CD4-positive, alpha-beta T cell treated with Interleukin-6 at 100 ng/mL for 8 hours (primary cell): ENCODE measurements at regions not wholly inside any gene's neighbourhood (a gene's known extent, or its start where the extent isn't known, plus 50 kb on each side); places are given as distances from the start of the nearest gene placed in this dataset.

ENCODE experiments used
- DNase-seq: peaks from one replicate; pipeline ENCODE4 v3.0.0-alpha.2; 2020; ENCODE audit warnings: mixed read lengths, low spot score

- DNase-seq, result no peak
Measured at GRCh38 chr4:100083289-100083688, 107.0 kb downstream of the DDIT4L start.

DNA sequence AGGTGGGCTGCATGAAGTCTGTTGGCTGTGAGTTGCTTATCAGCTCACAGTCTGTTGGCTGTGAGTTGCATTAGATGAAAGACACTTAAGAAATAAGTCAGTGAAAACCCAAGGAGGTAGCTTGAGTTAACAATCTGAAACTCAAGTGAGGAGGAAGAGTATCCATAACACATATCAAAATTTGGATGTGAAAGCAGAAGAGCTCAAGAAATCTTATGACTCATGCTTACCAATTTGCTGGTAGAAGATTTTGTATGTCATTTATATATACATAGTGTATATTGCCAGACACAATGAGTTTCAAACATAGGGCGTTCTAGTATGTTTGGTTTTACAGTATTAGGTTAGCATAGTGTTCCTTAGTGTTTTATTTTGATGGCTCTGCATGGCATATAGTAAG is 107.4 kb downstream of the DDIT4L start:
- no peak for DNase-seq

GRCh38 chr4:100081491-100081890 is 108.8 kb downstream of the DDIT4L start:
- no peak for DNase-seq

DNA sequence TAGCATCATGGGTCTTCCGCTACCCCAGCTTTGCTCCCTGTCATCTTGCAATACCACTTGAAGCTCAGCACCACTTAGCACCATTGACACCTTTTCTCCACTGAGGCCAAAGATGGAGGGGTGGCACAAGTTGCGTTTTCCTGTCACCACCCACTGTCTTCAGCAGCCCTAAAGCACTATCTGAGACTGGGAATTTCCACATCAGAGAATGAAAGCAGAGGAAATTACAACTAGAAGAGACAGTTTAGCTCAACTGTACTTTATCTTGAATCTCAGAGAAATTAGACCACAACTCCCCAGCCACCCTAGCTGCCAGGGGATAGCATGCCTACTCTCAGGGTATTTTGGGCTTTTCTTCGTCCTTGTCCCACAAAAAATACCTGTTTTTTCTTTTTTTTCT is 111.0 kb downstream of the DDIT4L start:
- DNase-seq, result no peak

DNA sequence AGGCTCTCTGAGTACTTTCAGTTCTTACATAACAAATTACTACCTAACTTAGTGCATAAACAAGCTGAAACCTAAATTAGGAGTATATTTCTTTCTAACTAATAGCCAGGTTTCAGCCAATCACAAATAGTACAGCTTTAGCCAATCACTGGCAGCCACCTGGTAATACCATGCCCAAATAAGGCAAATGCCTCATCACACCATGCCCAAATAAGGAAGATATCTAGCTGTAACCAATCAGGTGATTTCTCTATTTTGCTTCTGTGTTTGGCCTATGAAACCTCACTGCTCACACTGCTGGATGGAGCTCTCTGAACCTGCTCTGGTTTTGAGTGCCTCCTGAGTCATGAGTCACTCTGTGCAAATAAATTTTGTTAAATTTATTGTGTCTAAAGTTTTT is 113.5 kb downstream of the DDIT4L start:
- DNase-seq, result no peak

DNA sequence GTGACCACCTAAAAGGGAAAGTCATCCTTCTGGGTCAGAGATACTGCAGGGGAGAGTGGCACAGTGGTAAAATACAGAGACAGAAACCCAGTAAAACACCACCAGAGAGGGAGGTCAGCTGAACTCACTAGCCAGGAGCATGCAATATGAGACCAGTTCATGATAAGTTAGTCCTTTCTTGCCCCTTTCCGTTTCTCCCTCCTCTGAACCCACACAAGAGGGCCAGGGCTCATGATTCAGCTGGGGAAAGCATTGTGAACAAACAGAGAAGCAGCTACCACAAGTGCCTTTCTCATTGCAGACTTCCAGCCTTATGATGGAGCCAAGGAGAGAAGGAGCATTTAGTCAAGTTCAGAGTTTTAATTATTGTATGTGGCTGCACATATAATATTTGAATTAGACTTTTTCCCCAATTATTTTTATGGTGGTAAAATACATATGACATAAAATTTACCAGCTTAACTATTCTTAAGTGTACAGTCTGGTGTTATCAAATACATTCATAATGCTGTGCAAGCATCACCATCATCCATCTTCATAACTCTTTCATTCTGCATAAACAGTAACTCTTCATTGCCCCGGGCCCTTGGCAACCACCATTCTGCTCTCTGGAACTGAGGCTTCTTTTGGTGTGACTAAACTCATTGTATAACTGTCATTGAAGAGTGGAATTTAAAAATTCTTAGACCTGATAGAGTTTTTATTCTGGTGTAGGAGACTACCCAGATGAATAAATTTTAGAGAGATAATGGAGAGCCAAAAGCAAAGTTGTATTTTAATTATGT is 114.6 kb downstream of the DDIT4L start:
- no peak for DNase-seq

DNA sequence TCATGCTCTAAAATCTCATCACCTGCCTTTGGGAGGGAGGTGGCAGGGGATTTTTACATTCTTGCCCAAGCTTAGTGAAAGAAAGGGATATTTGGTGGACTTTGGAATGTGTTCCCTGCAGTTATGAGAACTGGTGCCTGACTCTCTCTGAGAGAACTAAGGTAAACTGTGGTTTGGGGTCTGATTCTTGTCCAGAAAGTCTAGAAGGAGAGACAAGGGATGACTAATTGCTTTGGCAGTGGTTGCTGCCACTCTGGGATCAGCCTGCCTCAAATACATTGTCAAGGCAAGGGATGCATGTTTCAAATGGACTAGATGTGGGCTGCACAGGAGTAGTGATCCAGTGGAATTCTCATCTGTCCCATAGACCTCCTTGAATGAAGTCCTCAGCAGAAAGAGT is 115.2 kb downstream of the DDIT4L start:
- no peak for DNase-seq

DNA sequence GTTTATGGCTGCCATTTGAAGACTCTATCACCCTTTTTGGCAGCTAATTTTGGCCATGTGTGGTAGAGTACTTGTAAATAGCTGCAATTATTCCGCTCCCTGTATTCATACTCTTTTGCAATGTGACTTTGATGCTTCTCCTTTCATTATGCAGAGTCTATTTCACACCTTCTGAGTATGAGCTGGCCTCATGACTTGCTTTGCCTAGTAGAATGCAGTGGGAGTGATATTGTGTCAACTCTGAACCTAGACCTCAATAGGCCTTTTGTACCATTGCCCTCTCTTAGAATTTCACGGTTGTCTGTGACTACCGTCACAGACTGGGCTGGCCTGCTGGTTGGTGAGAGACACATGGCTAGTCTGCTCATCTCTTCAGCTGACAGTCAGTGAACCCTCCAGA is 118.8 kb downstream of the DDIT4L start:
- no peak for DNase-seq

DNA sequence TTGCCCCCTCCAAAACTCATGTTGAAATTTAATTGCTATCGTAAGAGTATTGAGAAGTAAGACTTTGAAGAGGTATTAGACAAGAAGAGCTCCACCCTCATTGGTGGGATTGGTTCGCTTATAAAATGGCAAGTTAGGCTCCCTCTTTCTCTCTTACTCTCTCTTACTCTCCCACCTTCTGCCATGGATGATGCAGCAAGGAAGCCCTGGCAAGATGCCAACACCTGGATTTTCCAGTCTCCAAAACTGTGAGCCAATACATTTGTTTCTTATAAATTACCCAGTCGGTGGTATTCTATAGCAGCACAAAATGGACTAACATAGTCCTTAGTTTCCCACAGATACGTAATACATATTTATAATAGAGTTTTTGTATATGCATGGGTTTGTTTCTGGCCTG is 119.4 kb downstream of the DDIT4L start:
- DNase-seq, result no peak

DNA sequence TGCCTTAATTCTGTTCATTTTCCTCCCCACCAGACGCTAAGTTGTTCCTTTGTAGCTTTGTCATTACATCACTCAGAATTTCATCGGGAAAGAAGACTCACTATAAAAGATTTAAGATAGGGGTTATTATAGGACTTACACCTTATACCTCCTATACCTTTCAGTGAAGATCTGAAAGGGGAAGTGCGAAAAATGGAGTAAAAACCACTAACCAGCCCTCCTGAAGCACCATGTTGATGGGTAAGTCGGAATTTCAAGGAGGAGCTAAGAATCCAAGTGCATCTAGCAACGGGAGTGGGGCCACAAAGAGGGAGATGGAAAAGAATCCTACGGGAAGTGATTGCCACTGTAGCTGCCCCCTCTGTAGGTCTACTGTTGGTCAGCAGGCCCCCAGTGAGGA is 119.1 kb upstream of the H2AZ1 start:
- DNase-seq, result no peak

GRCh38 chr4:100067255-100067654 is 117.2 kb upstream of the H2AZ1 start:
- no peak for DNase-seq

DNA sequence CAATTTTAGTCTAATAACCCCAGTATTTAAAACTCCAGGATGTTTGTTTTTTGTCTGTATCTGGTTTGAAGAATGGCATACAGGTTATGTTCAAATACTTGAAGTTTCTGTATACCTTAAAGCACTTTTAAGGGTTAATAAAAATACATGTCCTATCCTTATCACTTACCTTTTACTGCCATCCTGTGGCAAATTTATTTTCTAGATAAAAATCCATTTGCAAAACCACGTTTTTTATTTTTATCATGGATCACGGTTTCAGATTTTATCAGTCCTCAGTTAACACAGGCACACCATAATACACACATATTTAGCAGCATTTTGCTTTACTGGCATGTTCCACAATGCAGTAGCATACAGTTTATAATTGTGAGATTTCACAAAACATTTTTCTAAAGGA is 113.3 kb upstream of the H2AZ1 start:
- no peak for DNase-seq

- no peak for DNase-seq
Measured at GRCh38 chr4:100062921-100063320, 112.8 kb upstream of the H2AZ1 start.

DNA sequence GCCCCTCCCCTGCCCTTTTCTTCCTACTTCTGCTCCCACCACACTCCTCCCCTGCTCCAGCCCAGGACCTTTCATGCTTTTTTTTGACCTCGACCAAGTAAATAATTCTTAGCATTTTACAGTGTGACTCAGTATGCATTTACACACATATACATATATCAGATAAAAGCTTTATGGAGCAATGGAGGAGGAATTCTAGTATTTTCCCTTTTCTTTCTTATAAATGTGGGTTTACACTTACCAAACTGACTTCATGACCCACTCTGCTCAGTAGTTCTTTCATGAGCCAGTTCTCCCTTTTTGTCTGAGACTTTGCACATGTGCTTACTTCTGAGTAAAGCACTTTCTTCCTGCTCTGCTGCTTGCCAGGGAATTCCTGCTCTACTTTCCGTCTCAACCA is 111.8 kb upstream of the H2AZ1 start:
- no peak for DNase-seq

DNA sequence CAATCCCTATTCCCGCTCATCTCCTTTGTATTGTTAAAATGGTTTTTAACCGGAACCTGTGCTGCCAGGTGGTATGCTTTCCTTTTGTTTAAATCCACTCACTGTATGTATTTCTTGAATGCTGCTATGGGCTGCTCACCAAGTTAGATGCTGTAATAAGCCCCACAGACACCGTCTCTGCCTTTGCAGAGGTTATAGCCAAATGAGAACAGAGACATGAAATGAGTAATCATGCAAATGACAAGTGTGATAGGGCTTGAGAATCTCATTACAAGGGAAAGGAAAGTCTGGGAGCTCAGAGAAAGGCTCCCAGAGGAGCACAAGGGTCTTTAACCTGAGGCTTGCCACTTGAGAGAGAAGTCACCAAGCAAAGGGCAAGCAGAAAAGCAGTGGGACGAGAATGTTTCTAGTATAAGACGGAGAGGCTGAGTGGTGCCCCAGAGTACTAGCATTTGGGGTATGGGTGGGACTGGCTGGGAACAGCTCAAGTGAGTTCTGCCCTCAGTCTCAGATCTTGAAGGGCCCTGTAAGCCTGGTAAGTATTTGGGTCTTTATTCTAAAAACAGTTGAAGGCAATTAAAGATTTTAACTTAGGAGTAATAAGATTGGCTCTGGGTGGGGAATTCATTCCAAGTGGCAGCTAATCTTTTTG is 110.8 kb upstream of the H2AZ1 start:
- DNase-seq, result no peak

GRCh38 chr4:100059467-100059866 is 109.4 kb upstream of the H2AZ1 start:
- no peak for DNase-seq

DNA sequence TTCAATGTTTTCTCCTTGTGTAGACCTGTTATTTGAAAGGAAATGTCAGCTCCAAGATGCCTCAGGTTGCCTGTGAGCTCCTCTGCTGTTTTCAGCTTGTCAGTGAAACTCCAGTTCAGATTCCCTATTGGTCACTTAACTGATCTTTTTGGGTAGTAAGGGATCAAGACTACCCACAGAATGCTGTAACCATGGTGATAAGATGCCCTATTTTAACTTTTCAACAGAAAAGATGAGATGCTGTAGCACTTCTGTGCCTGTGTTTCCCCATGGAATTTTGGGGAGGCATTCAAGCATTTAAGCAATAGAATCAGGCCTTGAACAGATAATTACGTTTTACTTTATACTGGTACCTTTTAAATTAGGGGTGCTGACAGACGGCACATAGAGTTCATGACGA is 106.6 kb upstream of the H2AZ1 start:
- no peak for DNase-seq

DNA sequence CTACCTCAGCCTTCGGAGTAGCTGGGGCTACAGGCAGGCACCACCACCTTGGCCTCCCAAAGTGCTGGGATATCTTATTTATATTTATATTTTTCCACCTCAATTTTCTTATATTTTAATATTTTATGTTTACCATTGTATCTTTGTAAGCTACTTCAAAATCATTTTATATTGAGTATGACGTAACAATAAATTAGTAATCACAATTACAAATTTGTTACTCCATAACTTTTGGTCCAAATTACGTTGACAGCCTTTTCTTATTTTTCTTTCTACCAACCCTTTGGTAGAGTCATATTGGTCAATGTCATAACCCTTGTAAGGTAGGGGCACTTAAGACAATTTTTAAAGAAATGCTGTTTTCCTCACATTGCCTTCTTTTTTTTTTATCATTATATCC is 104.0 kb upstream of the H2AZ1 start:
- DNase-seq, result no peak

DNA sequence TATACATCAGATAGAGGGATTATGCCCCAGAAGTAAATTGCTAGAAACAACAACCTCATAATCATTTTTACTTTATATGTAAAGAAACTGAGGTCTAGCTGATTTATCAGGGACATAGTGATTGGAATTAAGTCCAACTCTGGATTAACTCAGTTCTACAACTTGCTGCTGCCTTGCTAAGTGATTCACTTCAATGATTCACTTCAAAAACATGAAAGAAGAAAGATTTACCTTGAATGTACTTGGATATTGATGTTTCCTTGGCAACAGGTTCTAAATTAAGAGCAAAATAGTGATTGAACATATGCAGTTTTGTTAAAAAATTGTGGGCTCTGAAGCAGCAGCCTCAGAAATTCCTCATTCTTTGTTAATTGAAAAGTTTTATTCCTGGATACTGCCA is 99.8 kb upstream of the H2AZ1 start:
- DNase-seq, result no peak

- no peak for DNase-seq
Measured at GRCh38 chr4:100042711-100043110, 92.6 kb upstream of the H2AZ1 start.

- DNase-seq, result no peak
Measured at GRCh38 chr4:100042235-100042634, 92.2 kb upstream of the H2AZ1 start.

DNA sequence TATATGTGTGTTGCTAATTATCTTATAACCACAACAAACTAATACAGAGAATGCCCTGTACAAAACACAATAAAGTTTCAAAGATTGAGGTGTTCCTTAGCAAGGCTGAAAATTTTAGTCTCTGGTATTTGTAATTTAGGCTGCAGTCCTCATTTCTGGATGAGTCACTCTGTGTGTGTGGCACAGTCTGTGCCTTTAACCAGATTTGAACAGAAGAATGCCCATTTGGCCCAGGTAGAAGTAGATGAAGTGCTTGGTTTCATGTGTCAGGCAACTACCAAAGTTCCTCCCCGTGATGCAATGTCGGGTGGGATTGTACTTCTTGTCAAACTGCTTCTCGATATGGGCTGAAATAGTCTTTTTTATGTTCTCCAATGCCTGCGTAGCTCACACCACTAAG is 91.6 kb upstream of the H2AZ1 start:
- DNase-seq, result no peak

DNA sequence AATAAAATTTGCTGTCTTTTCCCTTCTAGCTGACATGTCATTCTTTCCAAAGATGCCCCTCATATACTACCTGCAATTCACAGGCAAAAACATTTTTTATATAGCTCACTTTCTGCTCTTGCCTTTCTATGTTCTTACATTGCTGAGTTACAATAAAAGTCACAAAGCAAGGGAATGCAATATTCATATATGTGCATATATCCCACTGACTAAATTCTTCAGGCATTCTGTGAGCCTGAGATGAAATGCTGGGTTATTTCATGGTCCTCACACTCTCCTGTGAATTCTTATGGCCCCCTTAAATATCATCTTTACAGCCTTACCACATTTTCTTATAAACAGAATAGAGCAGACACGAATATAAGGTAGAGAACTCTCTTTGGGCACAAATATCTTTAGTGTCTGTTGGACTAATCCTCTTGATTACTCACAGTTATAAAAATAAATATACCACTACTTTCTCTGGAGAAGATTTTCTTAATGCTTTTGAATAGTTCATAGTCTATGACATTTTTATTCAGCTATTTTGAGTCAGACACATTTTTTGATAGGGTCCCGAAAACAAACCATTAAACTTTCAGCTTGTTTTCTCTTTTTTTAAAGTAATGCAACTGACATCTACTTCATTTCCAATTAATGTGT is 84.1 kb upstream of the H2AZ1 start:
- no peak for DNase-seq

GRCh38 chr4:100026066-100026465 is 76.0 kb upstream of the H2AZ1 start:
- DNase-seq, result no peak
